Spinal cord (tissue), 9 donors: ENCODE measurements at regions not wholly inside any gene's neighbourhood (a gene's known extent, or its start where the extent isn't known, plus 50 kb on each side); places are given as distances from the start of the nearest gene placed in this dataset.

ENCODE experiments used
- DNase-seq, 6 donors: peaks; one replicate each; pipeline versions ENCODE4 v3.0.0 to v3.0.0-alpha.2; 2013 to 2015; ENCODE audit warnings: low spot score in 6 of 6, low read depth in 4 of 6
- H3K27ac ChIP-seq: one replicate; pipeline ENCODE4 v1.5.1; 2013; ENCODE audit warnings: low read depth, low read length, control low read depth
- H3K27me3 ChIP-seq: one replicate; pipeline ENCODE4 v1.6.1; 2013; ENCODE audit warnings: low read length; ENCODE audit not compliant: control insufficient read depth, insufficient read depth
- H3K36me3 ChIP-seq: one replicate; pipeline ENCODE4 v1.6.1; 2013; ENCODE audit warnings: low read length; ENCODE audit not compliant: control insufficient read depth, insufficient read depth
- H3K4me1 ChIP-seq: one replicate; pipeline ENCODE4 v1.6.1; 2013; ENCODE audit warnings: low read length; ENCODE audit not compliant: control insufficient read depth, insufficient read depth
- H3K4me3 ChIP-seq: one replicate; pipeline ENCODE4 v1.5.1; 2013; ENCODE audit warnings: low read depth, low read length, control low read depth
- H3K9me3 ChIP-seq: one replicate; pipeline ENCODE4 v1.6.1; 2013; ENCODE audit warnings: low read length; ENCODE audit not compliant: control insufficient read depth, insufficient read depth
- WGBS: methylation state at CpG from one replicate; pipeline ENCODE4 v1.1.5; 2013; ENCODE audit warnings: missing lambda C conversion rate; ENCODE audit not compliant: insufficient coverage; 5-methylcytosine and 5-hydroxymethylcytosine counted together
- donor health status: healthy.

- no peaks in the 10 kb centered on the region for H3K9me3 ChIP-seq
- no peak overlapping the region for H3K4me3 ChIP-seq
- 40% methylated on average over 1 of the region's 1 CpG for WGBS
- no peaks in the 10 kb centered on the region for H3K4me1 ChIP-seq
- H3K27me3 ChIP-seq, result no peaks in the 10 kb centered on the region
- H3K27ac ChIP-seq, result no peak overlapping the region
- no peak for DNase-seq
- no peaks in the 10 kb centered on the region for H3K36me3 ChIP-seq
Measured at GRCh38 chr6:164252291-164252690, 837.8 kb downstream of the QKI start.

GRCh38 chr6:164247106-164247505, 832.6 kb downstream of the QKI start:
- no peaks in the 10 kb centered on the region for H3K36me3 ChIP-seq
- no peak overlapping the region for H3K27ac ChIP-seq
- H3K9me3 ChIP-seq, result no peaks in the 10 kb centered on the region
- H3K4me1 ChIP-seq, result peaks cover 7% of the 10 kb centered on the region
- peak in 4 of 6 donors; percentile 15 to 82 (median 48) for DNase-seq
- no peak overlapping the region for H3K4me3 ChIP-seq
- H3K27me3 ChIP-seq, result no peaks in the 10 kb centered on the region
- 37% methylated on average over 4 of the region's 7 CpGs for WGBS

- 73% methylated on average over 3 of the region's 4 CpGs for WGBS
- Histone ChIP-seq H3K27ac (no peak overlapping the region), H3K27me3 (no peaks in the 10 kb centered on the region), H3K4me3 (no peak overlapping the region), H3K36me3 (no peaks in the 10 kb centered on the region), H3K9me3 (no peaks in the 10 kb centered on the region), H3K4me1 (peaks cover 7% of the 10 kb centered on the region)
- DNase-seq, result no peak
Measured at GRCh38 chr6:164246082-164246481, 831.6 kb downstream of the QKI start.

GRCh38 chr6:164243949-164244348, 829.4 kb downstream of the QKI start:
- Histone ChIP-seq H3K36me3 (no peaks in the 10 kb centered on the region), H3K27ac (no peak overlapping the region), H3K27me3 (no peaks in the 10 kb centered on the region), H3K9me3 (no peaks in the 10 kb centered on the region), H3K4me1 (peaks cover 7% of the 10 kb centered on the region), H3K4me3 (no peak overlapping the region)
- no peak for DNase-seq
- 96% methylated on average over 7 of the region's 9 CpGs for WGBS

- no peak for DNase-seq
- Histone ChIP-seq H3K4me1 (peaks cover 7% of the 10 kb centered on the region), H3K9me3 (no peaks in the 10 kb centered on the region), H3K27ac (no peak overlapping the region), H3K27me3 (no peaks in the 10 kb centered on the region), H3K4me3 (no peak overlapping the region), H3K36me3 (no peaks in the 10 kb centered on the region)
- WGBS, result 87% methylated on average over 3 of the region's 6 CpGs
Measured at GRCh38 chr6:164243012-164243610, 828.6 kb downstream of the QKI start.

GRCh38 chr6:164230804-164231203, 816.3 kb downstream of the QKI start:
- Histone ChIP-seq H3K4me3 (no peak overlapping the region), H3K27me3 (no peaks in the 10 kb centered on the region), H3K9me3 (peaks cover 2% of the 10 kb centered on the region), H3K27ac (no peak overlapping the region), H3K4me1 (no peaks in the 10 kb centered on the region), H3K36me3 (no peaks in the 10 kb centered on the region)
- DNase-seq, result no peak
- 95% methylated on average over 5 of the region's 9 CpGs for WGBS

GRCh38 chr6:164230259-164230658, 815.7 kb downstream of the QKI start:
- no peak for DNase-seq
- no peaks in the 10 kb centered on the region for H3K27me3 ChIP-seq
- 86% methylated on average over 4 of the region's 6 CpGs for WGBS
- no peaks in the 10 kb centered on the region for H3K36me3 ChIP-seq
- H3K4me3 ChIP-seq, result no peak overlapping the region
- H3K4me1 ChIP-seq, result no peaks in the 10 kb centered on the region
- H3K9me3 ChIP-seq, result peaks cover 2% of the 10 kb centered on the region
- H3K27ac ChIP-seq, result no peak overlapping the region

- no peaks in the 10 kb centered on the region for H3K36me3 ChIP-seq
- no peaks in the 10 kb centered on the region for H3K27me3 ChIP-seq
- no peaks in the 10 kb centered on the region for H3K4me1 ChIP-seq
- 70% methylated on average over 2 of the region's 8 CpGs for WGBS
- H3K27ac ChIP-seq, result no peak overlapping the region
- H3K4me3 ChIP-seq, result no peak overlapping the region
- no peak for DNase-seq
- H3K9me3 ChIP-seq, result peaks cover under 1% of the 10 kb centered on the region
Measured at GRCh38 chr6:164229716-164230115, 815.2 kb downstream of the QKI start.

- no peak overlapping the region for H3K27ac ChIP-seq
- no peak overlapping the region for H3K4me3 ChIP-seq
- H3K27me3 ChIP-seq, result no peaks in the 10 kb centered on the region
- WGBS, result 86% methylated on average over 13 of the region's 17 CpGs
- H3K9me3 ChIP-seq, result no peaks in the 10 kb centered on the region
- no peak for DNase-seq
- no peaks in the 10 kb centered on the region for H3K4me1 ChIP-seq
- H3K36me3 ChIP-seq, result no peaks in the 10 kb centered on the region
Measured at GRCh38 chr6:164227952-164228522, 813.5 kb downstream of the QKI start.

GRCh38 chr6:164216839-164217238, 802.3 kb downstream of the QKI start:
- peaks cover 2% of the 10 kb centered on the region for H3K9me3 ChIP-seq
- H3K4me1 ChIP-seq, result peaks cover 6% of the 10 kb centered on the region
- H3K4me3 ChIP-seq, result no peak overlapping the region
- no peaks in the 10 kb centered on the region for H3K27me3 ChIP-seq
- WGBS, result 89% methylated on average over 8 of the region's 10 CpGs
- DNase-seq, result no peak
- H3K36me3 ChIP-seq, result no peaks in the 10 kb centered on the region
- H3K27ac ChIP-seq, result no peak overlapping the region
